Esophagus squamous epithelium (tissue), 5 donors: ENCODE measurements at regions not wholly inside any gene's neighbourhood (a gene's known extent, or its start where the extent isn't known, plus 50 kb on each side); places are given as distances from the start of the nearest gene placed in this dataset.

Experiments used
- DNase-seq: peaks from one replicate; lab custom pipeline; 2025; lab: John Stamatoyannopoulos, UW
- H3K27ac ChIP-seq, 4 donors: fragments of 200-600 bp; sonication (generic); one replicate each; pipeline ENCODE4 v1.5.1; 2016 to 2019; ENCODE audit warnings: mild to moderate bottlenecking in 1 of 4
- H3K27me3 ChIP-seq, 4 donors: fragments of 200-600 bp; sonication (generic); 1 replicate in 3 of 4; 2 replicates in 1 of 4; pipeline versions ENCODE4 v1.5.1 to v1.6.0; 2017 to 2021; ENCODE audit warnings: antibody characterized with exemption in 1 of 4
- H3K36me3 ChIP-seq, 3 donors: fragments of 200-600 bp; sonication (generic); one replicate each; pipeline ENCODE4 v1.5.1; 2016 to 2019
- H3K4me1 ChIP-seq, 3 donors: fragments of 200-600 bp; sonication (generic); one replicate each; pipeline ENCODE4 v1.5.1; 2017 to 2019
- H3K4me3 ChIP-seq, 4 donors: fragments of 200-600 bp; sonication (generic); 1 replicate in 3 of 4; 2 replicates in 1 of 4; pipeline ENCODE4 v1.5.1; 2016 to 2019; ENCODE audit warnings: mild to moderate bottlenecking in 2 of 4, moderate library complexity in 1 of 4
- H3K9me3 ChIP-seq, 3 donors: fragments of 200-600 bp; sonication (generic); one replicate each; pipeline ENCODE4 v1.5.1; 2016 to 2019
- POLR2A ChIP-seq, 4 donors: fragments of 450-650 bp; IDR thresholded peaks; one replicate each; pipeline ENCODE4 v1.6.1; 2017; ENCODE audit warnings: antibody characterized with exemption in 4 of 4, mild to moderate bottlenecking in 4 of 4, moderate library complexity in 3 of 4
- WGBS, 2 donors: methylation state at CpG; one replicate each; pipeline ENCODE4 v1.1.5; 2018; 5-methylcytosine and 5-hydroxymethylcytosine counted together
- intact Hi-C: fragments of 100-400 bp; cut with DNase I; formaldehyde crosslinking; loops from one replicate; pipeline ENCODE4 v1.15.0; 2022
- TF ChIP-seq, protein P1 (sequence below), 6 experiments: fragments of 450-650 bp in 4 of 6; fragments of 200-600 bp in 2 of 6; sonication (generic) in 2 of 6; IDR thresholded peaks; one replicate each; pipeline ENCODE4 v1.5.1; 2016 to 2019; ENCODE audit warnings: antibody characterized with exemption in 6 of 6, mild to moderate bottlenecking in 4 of 6, moderate library complexity in 4 of 6
- donor health status: DM: yes; HTN: yes; CAD: no.

DNA sequence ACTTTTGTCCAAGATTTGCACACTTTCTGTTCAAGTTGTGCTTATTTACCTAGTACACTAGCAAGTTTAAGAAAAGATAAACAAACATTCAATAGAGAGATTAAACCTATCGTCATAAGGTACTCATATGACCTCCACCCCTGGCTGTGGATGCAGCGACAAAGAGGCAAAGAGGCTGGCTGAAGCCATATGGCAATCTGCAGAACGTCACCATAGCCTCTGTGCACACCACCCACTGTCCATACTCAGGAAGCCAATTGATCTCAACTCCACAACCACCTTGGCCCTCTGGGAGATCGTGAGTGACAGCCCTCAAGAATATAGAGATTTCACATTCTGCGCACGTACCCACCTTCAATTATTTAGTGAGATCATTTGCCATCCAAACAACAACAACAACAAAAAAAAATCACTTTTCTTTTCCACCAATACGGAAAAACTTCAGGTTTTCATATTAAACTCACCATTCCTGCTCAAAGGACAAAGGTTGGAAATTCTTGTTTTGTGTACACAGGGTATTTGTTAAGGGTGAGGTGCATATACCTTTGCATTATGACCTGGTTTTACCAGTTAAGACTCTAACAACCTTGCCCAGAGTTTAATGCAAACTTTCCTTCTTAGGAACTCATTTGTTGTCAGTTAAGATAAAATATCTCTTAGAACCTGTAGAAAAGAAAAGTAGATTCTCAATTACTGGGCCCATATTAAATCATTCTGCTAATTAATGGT, 243.0 kb upstream of the FSTL5 start:
- intact Hi-C loops: no loop called here
- H3K27me3 ChIP-seq: no peaks in the 10 kb centered on the region
- no peak overlapping the region for H3K27ac ChIP-seq
- 52% methylated on average over 6 to 7 of the region's 7 CpGs for WGBS, 2 donors
- TF ChIP-seq, protein P1, sequence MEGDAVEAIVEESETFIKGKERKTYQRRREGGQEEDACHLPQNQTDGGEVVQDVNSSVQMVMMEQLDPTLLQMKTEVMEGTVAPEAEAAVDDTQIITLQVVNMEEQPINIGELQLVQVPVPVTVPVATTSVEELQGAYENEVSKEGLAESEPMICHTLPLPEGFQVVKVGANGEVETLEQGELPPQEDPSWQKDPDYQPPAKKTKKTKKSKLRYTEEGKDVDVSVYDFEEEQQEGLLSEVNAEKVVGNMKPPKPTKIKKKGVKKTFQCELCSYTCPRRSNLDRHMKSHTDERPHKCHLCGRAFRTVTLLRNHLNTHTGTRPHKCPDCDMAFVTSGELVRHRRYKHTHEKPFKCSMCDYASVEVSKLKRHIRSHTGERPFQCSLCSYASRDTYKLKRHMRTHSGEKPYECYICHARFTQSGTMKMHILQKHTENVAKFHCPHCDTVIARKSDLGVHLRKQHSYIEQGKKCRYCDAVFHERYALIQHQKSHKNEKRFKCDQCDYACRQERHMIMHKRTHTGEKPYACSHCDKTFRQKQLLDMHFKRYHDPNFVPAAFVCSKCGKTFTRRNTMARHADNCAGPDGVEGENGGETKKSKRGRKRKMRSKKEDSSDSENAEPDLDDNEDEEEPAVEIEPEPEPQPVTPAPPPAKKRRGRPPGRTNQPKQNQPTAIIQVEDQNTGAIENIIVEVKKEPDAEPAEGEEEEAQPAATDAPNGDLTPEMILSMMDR (IDR thresholded peaks at IDR 0.05): no peak
- no peak for TF ChIP-seq POLR2A (IDR thresholded peaks at IDR 0.05)
- H3K9me3 ChIP-seq: no peaks in the 10 kb centered on the region
- H3K4me3 ChIP-seq: no peak overlapping the region
- DNase-seq: no peak
- no peaks in the 10 kb centered on the region for H3K36me3 ChIP-seq
- no peaks in the 10 kb centered on the region for H3K4me1 ChIP-seq

- Histone ChIP-seq H3K4me3 (no peak overlapping the region), H3K4me1 (no peaks in the 10 kb centered on the region), H3K9me3 (no peaks in the 10 kb centered on the region), H3K27me3 (no peaks in the 10 kb centered on the region), H3K27ac (no peak overlapping the region), H3K36me3 (no peaks in the 10 kb centered on the region)
- WGBS, 2 donors: 27% methylated on average over 1 of the region's 1 CpG
- intact Hi-C loops: no loop called here
- TF ChIP-seq POLR2A (IDR thresholded peaks at IDR 0.05): no peak
- TF ChIP-seq, protein P1 (IDR thresholded peaks at IDR 0.05): no peak
- DNase-seq: no peak
Observed at GRCh38 chr4:162403932-162404331, 240.1 kb upstream of the FSTL5 start.

DNA sequence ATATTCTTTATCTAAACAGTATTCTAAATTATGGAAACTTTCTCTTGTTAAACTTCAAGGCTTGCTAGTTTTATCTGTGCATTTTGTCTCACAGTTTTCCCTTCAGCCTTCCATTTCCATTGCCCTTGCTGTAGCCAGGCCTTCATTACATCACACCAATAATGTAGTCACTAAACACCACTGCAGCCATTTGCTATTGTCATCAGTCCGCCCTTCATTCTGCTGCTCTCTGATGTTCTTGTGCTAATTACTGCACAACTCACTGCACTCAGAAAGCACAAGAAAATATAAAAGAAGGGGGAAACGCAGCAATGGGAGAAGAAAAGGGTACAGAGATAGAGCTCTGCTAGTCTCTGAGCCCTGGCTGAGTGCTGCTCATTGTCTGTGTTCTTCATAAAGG, 239.6 kb upstream of the FSTL5 start:
- intact Hi-C loops: no loop called here
- no peak for TF ChIP-seq POLR2A (IDR thresholded peaks at IDR 0.05)
- TF ChIP-seq, protein P1 (IDR thresholded peaks at IDR 0.05): no peak
- Histone ChIP-seq H3K4me3 (no peak overlapping the region), H3K36me3 (no peaks in the 10 kb centered on the region), H3K4me1 (no peaks in the 10 kb centered on the region), H3K9me3 (no peaks in the 10 kb centered on the region), H3K27me3 (no peaks in the 10 kb centered on the region), H3K27ac (no peak overlapping the region)
- no peak for DNase-seq
- WGBS, 2 donors: 39 to 63% methylated on average over 2 of the region's 2 CpGs

- Histone ChIP-seq H3K27ac (no peak overlapping the region), H3K4me3 (no peak overlapping the region), H3K9me3 (no peaks in the 10 kb centered on the region), H3K4me1 (no peaks in the 10 kb centered on the region), H3K36me3 (no peaks in the 10 kb centered on the region), H3K27me3 (no peaks in the 10 kb centered on the region)
- WGBS, 2 donors: 73 to 79% methylated on average over 5 of the region's 5 CpGs
- TF ChIP-seq POLR2A (IDR thresholded peaks at IDR 0.05): no peak
- TF ChIP-seq, protein P1 (IDR thresholded peaks at IDR 0.05): no peak
- no peak for DNase-seq
- intact Hi-C loops: no loop called here
Observed at GRCh38 chr4:162401021-162401420, 237.2 kb upstream of the FSTL5 start.

- Histone ChIP-seq H3K36me3 (no peaks in the 10 kb centered on the region), H3K4me3 (no peak overlapping the region), H3K27me3 (no peaks in the 10 kb centered on the region), H3K9me3 (no peaks in the 10 kb centered on the region), H3K4me1 (no peaks in the 10 kb centered on the region), H3K27ac (no peak overlapping the region)
- intact Hi-C loops: no loop called here
- WGBS, 2 donors: 75 to 90% methylated on average over 1 of the region's 1 CpG
- TF ChIP-seq, protein P1 (IDR thresholded peaks at IDR 0.05): no peak
- TF ChIP-seq POLR2A (IDR thresholded peaks at IDR 0.05): no peak
- no peak for DNase-seq
Observed at GRCh38 chr4:162392946-162393345, 229.1 kb upstream of the FSTL5 start.
